CD4-positive, CD25-positive, alpha-beta regulatory T cell (primary cell): ENCODE measurements at regions not wholly inside any gene's neighbourhood (a gene's known extent, or its start where the extent isn't known, plus 50 kb on each side); places are given as distances from the start of the nearest gene placed in this dataset.
"Not testable (repeated sequence)": the region's sequence is repeated elsewhere in the genome, so short reads cannot be mapped to it uniquely, and the experiment has no call there.

ENCODE experiments used
- ATAC-seq, 2 donors: fragments of 150-1000 bp; cut with Tn5 transposase; one replicate each; pipeline ENCODE4 v1.10.0; 2021; ENCODE audit warnings: low read depth in 2 of 2, moderate number of reproducible peaks in 2 of 2, moderate library complexity in 1 of 2
- DNase-seq, 3 donors: peaks; one replicate each; pipeline versions ENCODE4 v3.0.0 to v3.0.0-alpha.2; 2012 to 2022; ENCODE audit warnings: mixed read lengths in 1 of 3
- H3K27ac ChIP-seq: one replicate; pipeline ENCODE4 v1.7.0; 2013; ENCODE audit warnings: mild to moderate bottlenecking, low read length; ENCODE audit not compliant: insufficient read depth, poor library complexity, severe bottlenecking
- H3K27me3 ChIP-seq: one replicate; pipeline ENCODE4 v1.7.0; 2013; ENCODE audit warnings: low read length; ENCODE audit not compliant: control insufficient read depth, insufficient read depth
- H3K36me3 ChIP-seq: one replicate; pipeline ENCODE4 v1.7.0; 2013; ENCODE audit warnings: mild to moderate bottlenecking, low read length, moderate library complexity; ENCODE audit not compliant: control insufficient read depth, insufficient read depth
- H3K4me1 ChIP-seq: 2 replicates; pipeline ENCODE4 v1.7.0; 2013; ENCODE audit warnings: mild to moderate bottlenecking, low read length; ENCODE audit not compliant: insufficient read depth, control insufficient read depth, poor library complexity, severe bottlenecking
- H3K4me3 ChIP-seq: one replicate; pipeline ENCODE4 v1.7.0; 2013; ENCODE audit warnings: low read depth, mild to moderate bottlenecking, low read length, moderate library complexity
- H3K9me3 ChIP-seq, 2 experiments: 1 replicate in 1 of 2; 2 replicates in 1 of 2; pipeline ENCODE4 v1.7.0; 2013; ENCODE audit warnings: low read length in 2 of 2, mild to moderate bottlenecking in 1 of 2, moderate library complexity in 1 of 2; ENCODE audit not compliant: control insufficient read depth in 2 of 2
- H3K27ac Mint-ChIP-seq, 3 donors: one replicate each; pipeline ENCODE4 v1.8.0; 2020 to 2022; ENCODE audit warnings: mild to moderate bottlenecking in 3 of 3, mixed read lengths in 3 of 3, moderate library complexity in 2 of 3
- H3K27me3 Mint-ChIP-seq: one replicate; pipeline ENCODE4 v1.8.0; 2022; ENCODE audit warnings: mild to moderate bottlenecking, mixed read lengths
- H3K36me3 Mint-ChIP-seq: one replicate; pipeline ENCODE4 v1.8.0; 2020; ENCODE audit warnings: mixed read lengths
- H3K4me1 Mint-ChIP-seq, 4 donors: one replicate each; pipeline ENCODE4 v1.8.0; 2020 to 2022; ENCODE audit warnings: mixed read lengths in 4 of 4, mild to moderate bottlenecking in 1 of 4
- H3K4me3 Mint-ChIP-seq, 4 donors: one replicate each; pipeline ENCODE4 v1.8.0; 2020 to 2022; ENCODE audit warnings: mild to moderate bottlenecking in 4 of 4, mixed read lengths in 4 of 4, moderate library complexity in 3 of 4
- H3K9me3 Mint-ChIP-seq, 7 donors: one replicate each; pipeline ENCODE4 v1.8.0; 2020 to 2022; ENCODE audit warnings: mixed read lengths in 7 of 7, mild to moderate bottlenecking in 3 of 7, moderate library complexity in 2 of 7

GRCh38 chr2:181803903-181804799 is 87.4 kb upstream of the ITPRID2 start:
- not testable (repeated sequence) for H3K27ac Mint-ChIP-seq, H3K27me3 ChIP-seq, H3K4me1 ChIP-seq, H3K27me3 Mint-ChIP-seq, H3K36me3 ChIP-seq, ATAC-seq, H3K4me1 Mint-ChIP-seq, H3K27ac ChIP-seq, H3K4me3 Mint-ChIP-seq, H3K4me3 ChIP-seq, H3K9me3 Mint-ChIP-seq, H3K9me3 ChIP-seq, H3K36me3 Mint-ChIP-seq
- DNase-seq, result peak in 1 of 3 donors; percentile 55

- no peak overlapping the region for H3K4me3 ChIP-seq
- no peak for DNase-seq
- H3K36me3 Mint-ChIP-seq, result no peaks in the 10 kb centered on the region
Observed at GRCh38 chr2:181805228-181806038, 86.1 kb upstream of the ITPRID2 start.

GRCh38 chr2:181806039-181806392 is 85.5 kb upstream of the ITPRID2 start:
- Histone ChIP-seq H3K9me3 (no peaks in the 10 kb centered on the region), H3K4me3 (no peak overlapping the region), H3K27ac (no peak overlapping the region), H3K4me1 (no peaks in the 10 kb centered on the region), H3K27me3 (peaks cover 3% of the 10 kb centered on the region), H3K36me3 (no peaks in the 10 kb centered on the region)
- peaks cover 0 to 2% (median 0%) of the 10 kb centered on the region in 4 donors for H3K4me1 Mint-ChIP-seq
- no peaks in the 10 kb centered on the region for H3K36me3 Mint-ChIP-seq
- H3K27ac Mint-ChIP-seq, result no peak overlapping the region
- DNase-seq (no peak), ATAC-seq (no peak)
- peaks cover 12% of the 10 kb centered on the region for H3K27me3 Mint-ChIP-seq
- H3K9me3 Mint-ChIP-seq, result peaks cover 0 to 4% (median 0%) of the 10 kb centered on the region in 7 donors
- no peak overlapping the region for H3K4me3 Mint-ChIP-seq

More at GRCh38 chr2:181805228-181806038, 86.1 kb upstream of the ITPRID2 start:
- Mint-ChIP-seq H3K27ac (no peak overlapping the region), H3K9me3 (peaks cover 0 to 4% (median 0%) of the 10 kb centered on the region in 7 donors), H3K27me3 (peaks cover 8% of the 10 kb centered on the region), H3K4me3 (no peak overlapping the region), H3K4me1 (no peaks in the 10 kb centered on the region)
- Histone ChIP-seq H3K27me3 (peaks cover 3% of the 10 kb centered on the region), H3K9me3 (no peaks in the 10 kb centered on the region), H3K36me3 (no peaks in the 10 kb centered on the region), H3K27ac (no peak overlapping the region), H3K4me1 (no peaks in the 10 kb centered on the region)
- no peak for ATAC-seq

- no peaks in the 10 kb centered on the region for H3K36me3 ChIP-seq
- H3K27ac ChIP-seq, result no peak overlapping the region
- no peaks in the 10 kb centered on the region for H3K4me1 ChIP-seq
- Mint-ChIP-seq H3K27me3 (peaks cover 15% of the 10 kb centered on the region), H3K27ac (no peak overlapping the region), H3K4me1 (peaks cover 0 to 2% (median 0%) of the 10 kb centered on the region in 4 donors), H3K4me3 (no peak overlapping the region), H3K36me3 (no peaks in the 10 kb centered on the region), H3K9me3 (no peaks in the 10 kb centered on the region)
- no peak for ATAC-seq
- H3K27me3 ChIP-seq, result peaks cover 3% of the 10 kb centered on the region
- no peak overlapping the region for H3K4me3 ChIP-seq
- no peaks in the 10 kb centered on the region for H3K9me3 ChIP-seq
- DNase-seq, result no peak
Observed at GRCh38 chr2:181807526-181807925, 84.0 kb upstream of the ITPRID2 start.

- H3K27ac Mint-ChIP-seq, result no peak overlapping the region
- no peak for DNase-seq
- H3K9me3 Mint-ChIP-seq, result no peaks in the 10 kb centered on the region
- no peak overlapping the region for H3K4me3 Mint-ChIP-seq
- H3K27ac ChIP-seq, result no peak overlapping the region
- H3K4me1 ChIP-seq, result no peaks in the 10 kb centered on the region
- peaks cover 0 to 12% (median 7%) of the 10 kb centered on the region in 4 donors for H3K4me1 Mint-ChIP-seq
- H3K36me3 Mint-ChIP-seq, result no peaks in the 10 kb centered on the region
- no peaks in the 10 kb centered on the region for H3K9me3 ChIP-seq
- no peak overlapping the region for H3K4me3 ChIP-seq
- peaks cover 5% of the 10 kb centered on the region for H3K27me3 ChIP-seq
- peak in 1 of 2 donors; percentile 22 for ATAC-seq
- H3K27me3 Mint-ChIP-seq, result peaks cover 15% of the 10 kb centered on the region
- no peaks in the 10 kb centered on the region for H3K36me3 ChIP-seq
Observed at GRCh38 chr2:181810823-181811695, 80.5 kb upstream of the ITPRID2 start.

- ATAC-seq (no peak), DNase-seq (no peak)
- Histone ChIP-seq H3K9me3 (no peaks in the 10 kb centered on the region), H3K4me3 (no peak overlapping the region), H3K4me1 (no peaks in the 10 kb centered on the region), H3K27ac (no peak overlapping the region), H3K27me3 (peaks cover 5% of the 10 kb centered on the region), H3K36me3 (no peaks in the 10 kb centered on the region)
- peaks cover 15% of the 10 kb centered on the region for H3K27me3 Mint-ChIP-seq
- no peaks in the 10 kb centered on the region for H3K9me3 Mint-ChIP-seq
- H3K27ac Mint-ChIP-seq, result no peak overlapping the region
- peaks cover 0 to 12% (median 7%) of the 10 kb centered on the region in 4 donors for H3K4me1 Mint-ChIP-seq
- no peaks in the 10 kb centered on the region for H3K36me3 Mint-ChIP-seq
- H3K4me3 Mint-ChIP-seq, result no peak overlapping the region
Observed at GRCh38 chr2:181812106-181812743, 79.3 kb upstream of the ITPRID2 start.

GRCh38 chr2:181814057-181814491 is 77.5 kb upstream of the ITPRID2 start:
- H3K4me3 Mint-ChIP-seq, result no peak overlapping the region
- no peaks in the 10 kb centered on the region for H3K9me3 Mint-ChIP-seq
- DNase-seq, result no peak
- H3K4me1 ChIP-seq, result no peaks in the 10 kb centered on the region
- no peak for ATAC-seq
- H3K27me3 Mint-ChIP-seq, result peaks cover 21% of the 10 kb centered on the region
- H3K4me1 Mint-ChIP-seq, result peaks cover 0 to 12% (median 7%) of the 10 kb centered on the region in 4 donors
- no peak overlapping the region for H3K27ac ChIP-seq
- no peaks in the 10 kb centered on the region for H3K36me3 ChIP-seq
- H3K36me3 Mint-ChIP-seq, result no peaks in the 10 kb centered on the region
- peaks cover 5% of the 10 kb centered on the region for H3K27me3 ChIP-seq
- H3K4me3 ChIP-seq, result no peak overlapping the region
- H3K27ac Mint-ChIP-seq, result no peak overlapping the region
- no peaks in the 10 kb centered on the region for H3K9me3 ChIP-seq
